Ascending aorta (tissue), 2 donors: ENCODE measurements at regions not wholly inside any gene's neighbourhood (a gene's known extent, or its start where the extent isn't known, plus 50 kb on each side); places are given as distances from the start of the nearest gene placed in this dataset.
A peak's percentile ranks its signal among the peaks of the same experiment; 100 is the strongest.

Experiments used
- DNase-seq, 2 donors: peaks; one replicate each; pipeline ENCODE4 v3.0.0-alpha.2; 2019; ENCODE audit warnings: low spot score in 2 of 2
- H3K27ac ChIP-seq, 2 donors: fragments of 200-600 bp; sonication (generic); one replicate each; pipeline ENCODE4 v1.5.1; 2016 to 2017; ENCODE audit warnings: mild to moderate bottlenecking in 1 of 2
- H3K27me3 ChIP-seq: fragments of 200-600 bp; sonication (generic); one replicate; pipeline ENCODE4 v1.5.1; 2017
- H3K36me3 ChIP-seq, 2 donors: fragments of 200-600 bp; sonication (generic); one replicate each; pipeline ENCODE4 v1.5.1; 2016
- H3K4me1 ChIP-seq, 2 donors: fragments of 200-600 bp; sonication (generic); one replicate each; pipeline ENCODE4 v1.5.1; 2016 to 2017; ENCODE audit warnings: mild to moderate bottlenecking in 1 of 2
- H3K4me3 ChIP-seq, 2 donors: fragments of 200-600 bp; sonication (generic); one replicate each; pipeline ENCODE4 v1.5.1; 2016 to 2017; ENCODE audit warnings: mild to moderate bottlenecking in 1 of 2
- H3K9me3 ChIP-seq, 2 donors: fragments of 200-600 bp; sonication (generic); one replicate each; pipeline ENCODE4 v1.5.1; 2016
- intact Hi-C: fragments of 100-400 bp; cut with DNase I; formaldehyde crosslinking; loops from one replicate; pipeline ENCODE4 v1.15.1; 2023
- TF ChIP-seq, protein P1 (sequence below), 3 experiments: fragments of 200-600 bp in 2 of 3; fragments of 450-650 bp in 1 of 3; sonication (generic) in 2 of 3; IDR thresholded peaks; one replicate each; pipeline ENCODE4 v1.5.1; 2016 to 2019; ENCODE audit warnings: antibody characterized with exemption in 3 of 3, mild to moderate bottlenecking in 1 of 3, moderate library complexity in 1 of 3

DNA sequence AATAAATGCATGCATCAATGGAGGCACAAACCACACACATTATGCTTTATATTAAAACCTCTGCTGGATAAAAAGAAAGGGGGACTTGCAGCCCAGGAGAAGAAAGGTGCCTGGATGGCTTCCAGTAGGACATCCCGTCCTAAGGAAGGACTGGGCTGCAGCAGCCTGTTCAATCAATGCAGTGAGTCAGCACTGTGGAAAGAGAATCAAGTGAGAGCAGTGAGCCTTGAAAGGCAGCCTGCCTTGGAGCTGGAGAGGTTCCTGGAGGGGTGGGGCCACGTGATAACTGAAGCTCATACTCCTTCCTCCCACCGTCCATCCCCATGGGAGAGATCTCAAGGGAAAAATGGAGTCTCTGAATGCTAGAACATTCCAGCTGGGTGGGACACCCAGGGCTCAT, 501.2 kb downstream of the ADRA2A start:
- Histone ChIP-seq H3K9me3 (no peaks in the 10 kb centered on the region), H3K27me3 (no peaks in the 10 kb centered on the region), H3K36me3 (no peaks in the 10 kb centered on the region), H3K4me1 (no peaks in the 10 kb centered on the region), H3K4me3 (no peak overlapping the region), H3K27ac (no peak overlapping the region)
- intact Hi-C loops = no loop called here
- DNase-seq = no peak
- TF ChIP-seq, protein P1, sequence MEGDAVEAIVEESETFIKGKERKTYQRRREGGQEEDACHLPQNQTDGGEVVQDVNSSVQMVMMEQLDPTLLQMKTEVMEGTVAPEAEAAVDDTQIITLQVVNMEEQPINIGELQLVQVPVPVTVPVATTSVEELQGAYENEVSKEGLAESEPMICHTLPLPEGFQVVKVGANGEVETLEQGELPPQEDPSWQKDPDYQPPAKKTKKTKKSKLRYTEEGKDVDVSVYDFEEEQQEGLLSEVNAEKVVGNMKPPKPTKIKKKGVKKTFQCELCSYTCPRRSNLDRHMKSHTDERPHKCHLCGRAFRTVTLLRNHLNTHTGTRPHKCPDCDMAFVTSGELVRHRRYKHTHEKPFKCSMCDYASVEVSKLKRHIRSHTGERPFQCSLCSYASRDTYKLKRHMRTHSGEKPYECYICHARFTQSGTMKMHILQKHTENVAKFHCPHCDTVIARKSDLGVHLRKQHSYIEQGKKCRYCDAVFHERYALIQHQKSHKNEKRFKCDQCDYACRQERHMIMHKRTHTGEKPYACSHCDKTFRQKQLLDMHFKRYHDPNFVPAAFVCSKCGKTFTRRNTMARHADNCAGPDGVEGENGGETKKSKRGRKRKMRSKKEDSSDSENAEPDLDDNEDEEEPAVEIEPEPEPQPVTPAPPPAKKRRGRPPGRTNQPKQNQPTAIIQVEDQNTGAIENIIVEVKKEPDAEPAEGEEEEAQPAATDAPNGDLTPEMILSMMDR (IDR thresholded peaks at IDR 0.05) = no peak

DNA sequence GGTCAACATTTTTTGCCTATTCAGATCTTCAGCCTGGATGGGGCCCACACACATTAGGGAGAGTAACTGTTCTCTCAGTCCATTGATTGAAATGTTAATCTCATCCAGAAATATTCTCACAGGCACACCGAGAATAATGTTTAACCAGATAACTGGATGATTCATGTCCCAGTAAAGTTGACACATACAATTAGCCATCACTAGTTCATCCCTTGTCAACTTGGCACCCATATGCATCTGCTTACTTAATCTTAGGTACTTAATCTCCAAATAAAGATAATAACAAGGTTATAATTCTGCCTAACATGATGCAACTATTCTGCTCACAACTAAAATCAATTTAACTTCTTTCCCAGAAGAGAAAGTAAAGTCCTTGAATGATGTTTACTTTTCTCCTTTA, 502.6 kb downstream of the ADRA2A start:
- intact Hi-C loops = no loop called here
- DNase-seq = no peak

DNA sequence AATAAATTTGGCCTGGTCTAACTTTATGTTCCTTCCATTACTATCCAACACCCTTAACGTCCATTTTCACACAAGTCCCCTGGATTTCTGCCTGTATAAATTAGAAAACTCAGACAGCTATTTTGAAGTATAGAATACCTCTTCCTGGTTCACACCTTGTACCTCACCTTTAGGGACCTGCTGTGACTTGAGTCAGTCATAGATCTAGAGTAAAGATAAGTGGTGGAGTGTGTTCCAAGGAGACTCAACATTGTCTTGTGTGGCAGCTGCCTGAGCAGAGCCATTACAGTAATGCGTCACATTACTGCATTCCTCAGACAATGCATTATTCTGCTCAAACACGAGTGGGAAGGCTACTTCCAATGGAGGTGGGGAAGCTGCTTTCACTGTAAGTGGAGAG, 513.9 kb downstream of the ADRA2A start:
- Histone ChIP-seq H3K27me3 (no peaks in the 10 kb centered on the region), H3K27ac (no peak overlapping the region), H3K4me1 (no peaks in the 10 kb centered on the region), H3K36me3 (no peaks in the 10 kb centered on the region), H3K9me3 (no peaks in the 10 kb centered on the region), H3K4me3 (no peak overlapping the region)
- intact Hi-C loops = no loop called here
- DNase-seq = no peak
- TF ChIP-seq, protein P1 (IDR thresholded peaks at IDR 0.05) = no peak

More for the DNA sequence above, 502.6 kb downstream of the ADRA2A start:
- Histone ChIP-seq H3K4me3 (no peak overlapping the region), H3K36me3 (no peaks in the 10 kb centered on the region), H3K27me3 (no peaks in the 10 kb centered on the region), H3K9me3 (no peaks in the 10 kb centered on the region), H3K27ac (no peak overlapping the region), H3K4me1 (no peaks in the 10 kb centered on the region)
- TF ChIP-seq, protein P1 (IDR thresholded peaks at IDR 0.05) = no peak

DNA sequence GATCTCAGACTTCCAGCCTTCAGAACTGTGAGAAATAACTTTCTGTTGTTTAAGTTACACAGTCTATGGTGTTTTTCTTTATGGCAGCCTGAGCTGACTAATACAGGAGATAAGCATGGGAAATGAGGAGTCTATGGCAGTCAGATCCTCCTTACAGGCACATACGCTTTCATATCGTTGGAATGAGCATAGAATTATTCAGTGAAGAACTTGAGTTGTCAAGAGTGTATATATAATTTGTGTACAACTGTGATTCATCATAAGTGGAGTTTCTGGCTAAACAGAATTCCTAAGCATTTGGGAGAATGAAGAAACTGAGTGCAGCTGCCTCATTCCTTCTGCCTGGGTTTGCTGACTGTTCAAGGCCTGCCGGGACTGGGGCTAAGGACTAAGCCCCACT, 516.7 kb downstream of the ADRA2A start:
- DNase-seq = no peak
- Histone ChIP-seq H3K9me3 (no peaks in the 10 kb centered on the region), H3K27me3 (no peaks in the 10 kb centered on the region), H3K36me3 (no peaks in the 10 kb centered on the region), H3K4me1 (no peaks in the 10 kb centered on the region), H3K27ac (no peak overlapping the region), H3K4me3 (no peak overlapping the region)
- intact Hi-C loops = no loop called here
- TF ChIP-seq, protein P1 (IDR thresholded peaks at IDR 0.05) = no peak

DNA sequence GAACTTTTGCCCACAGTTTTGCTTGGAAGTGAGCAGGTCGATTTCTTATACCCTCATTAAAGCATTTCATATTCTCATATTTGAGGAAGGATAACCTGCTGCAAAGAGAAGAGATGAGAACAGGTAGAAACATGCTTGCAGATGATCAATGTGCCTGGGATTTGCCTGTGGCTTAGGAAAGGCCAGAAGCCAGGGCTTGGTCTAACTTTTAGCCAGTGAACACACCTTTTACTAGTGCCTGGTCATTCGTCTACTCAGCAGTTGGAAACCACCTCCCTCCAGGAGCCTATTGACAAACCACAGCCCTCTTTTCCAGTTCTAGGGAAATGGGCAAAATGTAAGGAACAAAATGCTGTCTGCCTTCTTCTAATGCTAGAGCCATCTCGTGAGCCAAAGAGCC, 518.3 kb downstream of the ADRA2A start:
- Histone ChIP-seq H3K9me3 (no peaks in the 10 kb centered on the region), H3K36me3 (no peaks in the 10 kb centered on the region), H3K4me3 (no peak overlapping the region), H3K4me1 (no peaks in the 10 kb centered on the region), H3K27ac (no peak overlapping the region), H3K27me3 (no peaks in the 10 kb centered on the region)
- TF ChIP-seq, protein P1 (IDR thresholded peaks at IDR 0.05) = no peak
- DNase-seq = no peak
- intact Hi-C loops = no loop called here

DNA sequence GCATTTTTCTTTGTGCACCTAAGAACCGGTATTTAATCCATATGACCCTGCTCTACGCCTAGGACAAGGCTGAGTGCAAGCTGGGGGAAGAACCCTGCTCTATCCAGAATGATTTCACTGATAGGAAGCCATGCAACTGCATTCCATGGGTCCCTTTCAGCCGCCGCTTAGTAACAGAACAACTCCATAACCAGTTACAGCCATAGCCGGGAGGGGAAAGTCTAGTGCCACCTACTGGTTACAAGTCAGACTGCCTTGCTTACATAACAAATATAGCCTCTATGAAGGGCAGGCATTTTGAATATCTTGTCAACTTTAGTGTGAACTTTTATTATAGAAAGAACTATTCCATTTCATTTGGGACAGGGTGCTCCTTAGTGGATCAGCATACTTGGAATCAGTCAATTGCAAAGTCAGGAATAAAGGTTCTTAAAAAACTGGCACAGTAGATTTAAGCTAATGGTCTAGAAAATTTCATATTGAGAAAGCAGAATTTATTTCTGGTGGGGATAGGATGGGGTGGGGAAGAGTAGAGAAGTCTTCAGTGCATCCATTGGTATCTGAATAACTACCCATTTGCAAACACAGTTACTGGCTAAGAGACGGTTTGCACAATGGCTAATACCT, 521.7 kb downstream of the ADRA2A start:
- DNase-seq = peak in 1 of 2 donors; percentile 63
- Histone ChIP-seq H3K27ac (no peak overlapping the region), H3K36me3 (no peaks in the 10 kb centered on the region), H3K4me3 (no peak overlapping the region), H3K27me3 (no peaks in the 10 kb centered on the region), H3K9me3 (no peaks in the 10 kb centered on the region), H3K4me1 (no peaks in the 10 kb centered on the region)
- TF ChIP-seq, protein P1 (IDR thresholded peaks at IDR 0.05) = peak; percentile 34 to 52 (median 43)
- intact Hi-C loops = no loop called here
